Fibroblast of pulmonary artery (primary cell): ENCODE measurements at regions not wholly inside any gene's neighbourhood (a gene's known extent, or its start where the extent isn't known, plus 50 kb on each side); places are given as distances from the start of the nearest gene placed in this dataset.

Experiments used
- DNase-seq: peaks from one replicate; pipeline ENCODE4 v3.0.0-alpha.2; 2010; ENCODE audit warnings: low read depth
- H3K4me3 ChIP-seq: replicated peaks from 2 replicates; pipeline ENCODE4 v1.5.1; 2011; ENCODE audit warnings: low read depth, mild to moderate bottlenecking, control low read depth, low read length, moderate library complexity
- TF ChIP-seq, protein P1 (sequence below): IDR thresholded peaks from 2 replicates; pipeline ENCODE4 v1.5.1; 2011; ENCODE audit warnings: mild to moderate bottlenecking, control low read depth, low read length, inconsistent platforms; ENCODE audit errors: missing control alignments

DNA sequence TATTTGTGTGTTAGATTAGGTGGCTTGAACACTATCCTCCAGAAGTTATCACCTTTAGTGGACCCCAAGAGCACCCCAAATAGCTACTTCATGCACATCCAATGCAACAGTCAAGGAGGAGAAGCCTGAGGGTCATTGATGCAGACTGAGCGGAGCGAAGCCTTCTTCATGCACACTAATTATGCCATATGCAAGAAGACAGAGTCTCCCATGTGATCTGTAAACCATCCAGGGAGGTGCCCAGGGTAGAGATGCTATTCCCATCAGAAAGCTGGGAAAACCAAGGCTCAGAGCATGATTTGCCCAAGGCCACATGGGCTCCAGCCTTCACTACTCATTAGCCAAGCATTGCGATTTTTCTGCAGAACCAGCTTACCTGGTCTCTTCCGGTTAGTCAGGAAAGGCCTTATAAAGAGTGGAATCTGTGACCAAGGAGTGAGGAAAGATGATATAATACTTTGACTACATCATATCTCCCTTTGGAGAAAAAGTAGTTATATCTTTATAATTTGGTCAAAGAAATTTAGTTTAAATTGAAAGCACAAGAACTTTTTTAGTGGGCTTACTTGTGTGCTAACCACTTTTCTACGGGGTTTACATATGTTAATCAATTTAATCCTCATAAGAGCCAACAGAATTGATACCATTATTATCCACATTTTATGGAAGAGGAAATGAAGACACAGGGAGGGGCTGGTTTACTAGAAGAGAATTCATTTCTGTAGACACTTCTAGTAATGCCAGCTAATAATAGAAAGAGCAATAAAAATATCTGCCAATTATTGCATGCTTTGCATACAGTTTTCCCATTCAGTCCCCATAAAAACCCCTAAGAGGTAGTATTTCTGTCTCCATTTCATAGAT, 220.0 kb downstream of the ESM1 start:
- TF ChIP-seq, protein P1, sequence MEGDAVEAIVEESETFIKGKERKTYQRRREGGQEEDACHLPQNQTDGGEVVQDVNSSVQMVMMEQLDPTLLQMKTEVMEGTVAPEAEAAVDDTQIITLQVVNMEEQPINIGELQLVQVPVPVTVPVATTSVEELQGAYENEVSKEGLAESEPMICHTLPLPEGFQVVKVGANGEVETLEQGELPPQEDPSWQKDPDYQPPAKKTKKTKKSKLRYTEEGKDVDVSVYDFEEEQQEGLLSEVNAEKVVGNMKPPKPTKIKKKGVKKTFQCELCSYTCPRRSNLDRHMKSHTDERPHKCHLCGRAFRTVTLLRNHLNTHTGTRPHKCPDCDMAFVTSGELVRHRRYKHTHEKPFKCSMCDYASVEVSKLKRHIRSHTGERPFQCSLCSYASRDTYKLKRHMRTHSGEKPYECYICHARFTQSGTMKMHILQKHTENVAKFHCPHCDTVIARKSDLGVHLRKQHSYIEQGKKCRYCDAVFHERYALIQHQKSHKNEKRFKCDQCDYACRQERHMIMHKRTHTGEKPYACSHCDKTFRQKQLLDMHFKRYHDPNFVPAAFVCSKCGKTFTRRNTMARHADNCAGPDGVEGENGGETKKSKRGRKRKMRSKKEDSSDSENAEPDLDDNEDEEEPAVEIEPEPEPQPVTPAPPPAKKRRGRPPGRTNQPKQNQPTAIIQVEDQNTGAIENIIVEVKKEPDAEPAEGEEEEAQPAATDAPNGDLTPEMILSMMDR = no peak
- no peak for DNase-seq
- H3K4me3 ChIP-seq = no peak overlapping the region

GRCh38 chr5:54764102-54765090, 221.0 kb downstream of the ESM1 start:
- no peak overlapping the region for H3K4me3 ChIP-seq
- TF ChIP-seq, protein P1 = no peak
- peak; percentile 32 for DNase-seq

- H3K4me3 ChIP-seq = no peak overlapping the region
- TF ChIP-seq, protein P1 = no peak
- peak; percentile 97 for DNase-seq
These were observed 224.1 kb downstream of the ESM1 start for GRCh38 chr5:54761213-54761701.

DNA sequence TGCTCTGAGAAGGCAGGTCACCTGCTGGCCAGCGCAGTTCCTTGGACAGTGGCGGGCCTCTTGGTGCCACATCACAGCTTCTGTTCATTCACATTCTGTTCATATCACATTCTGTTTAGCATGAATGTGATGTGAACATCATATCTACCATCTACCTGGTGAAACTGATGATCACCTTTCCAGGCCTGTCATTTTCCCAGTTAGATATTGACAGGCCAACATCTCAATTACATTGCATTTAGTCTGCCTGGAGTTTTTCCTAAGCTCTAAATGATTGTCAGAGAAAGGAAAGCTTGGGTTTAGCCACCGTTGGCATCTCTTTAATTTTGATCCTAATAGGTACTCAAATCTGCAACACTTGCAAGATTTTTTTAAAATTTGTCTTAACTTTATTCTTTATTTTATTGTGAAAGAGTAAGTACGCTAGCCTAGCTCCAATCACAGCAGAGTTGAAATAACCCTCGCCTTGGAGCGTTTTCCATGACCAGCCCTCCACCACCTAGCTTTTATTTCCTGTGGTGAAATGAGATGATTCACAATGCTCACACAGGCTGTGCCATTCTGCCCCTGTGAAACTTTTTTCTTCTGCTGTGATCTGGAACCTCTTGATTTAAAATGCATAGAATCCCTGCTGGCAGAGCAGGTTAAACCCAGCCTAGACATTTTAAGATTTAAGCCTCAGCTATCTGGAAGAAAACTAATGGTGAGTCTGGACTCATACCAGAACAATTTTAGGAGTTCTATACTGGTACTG, 225.0 kb downstream of the ESM1 start:
- H3K4me3 ChIP-seq = no peak overlapping the region
- peak; percentile 86 for DNase-seq
- TF ChIP-seq, protein P1 = no peak

- peak; percentile 89 for DNase-seq
- H3K4me3 ChIP-seq = no peak overlapping the region
- TF ChIP-seq, protein P1 = no peak
These were observed 227.4 kb downstream of the ESM1 start for GRCh38 chr5:54758038-54758437.

DNA sequence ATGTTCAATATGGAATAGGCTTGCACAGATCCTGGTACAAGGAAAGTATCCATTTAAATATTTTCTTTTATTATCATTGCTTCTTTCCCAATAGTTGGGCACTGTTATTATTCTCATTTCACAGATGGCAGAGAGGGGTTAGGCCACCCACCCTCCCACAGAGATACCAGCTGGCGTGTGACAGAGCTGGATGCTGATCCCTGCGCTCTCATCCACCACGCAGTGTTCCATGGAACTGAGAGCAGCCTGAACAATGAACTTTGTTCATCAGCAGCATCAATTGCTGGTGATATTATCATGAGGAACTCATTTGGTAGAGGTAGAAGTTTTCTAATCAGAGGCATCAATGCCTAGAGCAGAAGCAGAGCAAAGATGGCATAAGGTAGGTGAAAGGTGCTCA, 227.9 kb downstream of the ESM1 start:
- TF ChIP-seq, protein P1 = no peak
- no peak for DNase-seq
- H3K4me3 ChIP-seq = no peak overlapping the region
